ENCODE measurements at regions not wholly inside any gene's neighbourhood (a gene's known extent, or its start where the extent isn't known, plus 50 kb on each side); places are given as distances from the start of the nearest gene placed in this dataset.

DNA sequence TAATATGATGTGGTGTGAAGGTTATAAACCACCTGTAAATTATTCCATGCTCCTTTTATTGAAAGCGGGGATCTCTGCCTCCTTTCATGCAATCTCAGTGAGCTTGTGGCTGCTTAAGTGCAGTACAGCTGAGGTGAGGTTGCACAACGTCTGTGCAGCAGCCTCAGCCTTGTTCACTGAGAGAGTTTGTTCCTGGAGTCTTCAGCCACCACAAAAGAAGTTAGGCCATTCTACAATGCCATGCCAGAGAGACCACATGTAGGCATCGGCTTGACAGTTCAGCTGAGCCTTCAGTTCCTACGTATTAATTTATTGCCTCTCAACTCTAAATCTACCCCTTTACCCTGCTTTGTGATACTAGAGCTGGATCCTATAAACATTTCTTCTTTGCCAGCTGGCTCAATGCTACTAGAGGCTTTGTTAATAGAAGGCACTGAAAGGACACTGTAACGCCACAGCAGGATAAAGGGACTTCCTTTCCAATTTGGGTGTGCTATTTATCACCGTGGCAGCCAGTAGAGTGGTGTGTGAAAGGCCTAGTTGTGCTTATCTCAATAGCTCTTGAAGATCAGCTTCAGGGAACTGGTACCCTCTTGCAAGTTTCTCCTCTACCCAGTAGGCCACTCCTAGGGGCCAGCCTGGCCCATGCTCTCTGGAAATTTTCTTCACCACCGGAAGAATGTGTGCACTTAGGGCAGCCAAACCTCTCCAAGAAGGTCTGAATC, 337.7 kb downstream of the IPO8 start:
- intact Hi-C loops (cut with micrococcal nuclease) (no loop called here), in situ Hi-C loops (cut with MboI; ENCODE audit: low sequenced_read_pairs) (no loop called here), dilution Hi-C loops (cut with HindIII; ENCODE audit: low sequenced_read_pairs, unreplicated experiment) (no loop called here)
- H2BK5ac ChIP-seq (ENCODE audit: low read depth, low read length, poor library complexity, severe bottlenecking), result no peak overlapping the region
- H3K14ac ChIP-seq (replicated peaks; ENCODE audit: low read depth, low read length), result no peak overlapping the region
- no peaks in the 10 kb centered on the region for H3K4me1 ChIP-seq (ENCODE audit: control insufficient read depth, insufficient read depth, low read length)
- H3K27ac ChIP-seq (ENCODE audit: insufficient read depth, low read length), result no peak overlapping the region
- H3K9me3 ChIP-seq (ENCODE audit: control insufficient read depth, insufficient read depth, low read length), result no peaks in the 10 kb centered on the region
- H3K18ac ChIP-seq (ENCODE audit: low read depth, low read length), result no peak overlapping the region
- POLR2A ChIA-PET (ENCODE audit: unreplicated experiment), result no interaction called here
- H4K8ac ChIP-seq (ENCODE audit: low read depth in 2 of 2, low read length in 2 of 2), result no peak overlapping the region
- no peak overlapping the region for H3K4me3 ChIP-seq (ENCODE audit: insufficient read depth, low read depth, low read length)
- CTCF ChIA-PET, result no interaction called here
- H4K5ac ChIP-seq (ENCODE audit: low read depth, low read length), result no peak overlapping the region
- no peak overlapping the region for H4K91ac ChIP-seq (ENCODE audit: insufficient read depth, low read depth, low read length)
- no peaks in the 10 kb centered on the region for H4K20me1 ChIP-seq (ENCODE audit: insufficient read depth, low read length)
- no peak overlapping the region for H3K56ac ChIP-seq (ENCODE audit: extremely low read depth, insufficient read depth, low read length)
- H2BK20ac ChIP-seq (ENCODE audit: low read depth, low read length), result no peak overlapping the region
- no peak overlapping the region for H3K4ac ChIP-seq (ENCODE audit: low read depth, low read length)
- 20% methylated on average over 1 of the region's 7 CpGs; no CpG with 5 or more reads in 1 of the 2 experiments for WGBS, 2 experiments (ENCODE audit: extremely low coverage in 2 of 2, insufficient read length in 1 of 2)
- ATAC-seq (ENCODE audit: low read depth), result no peak
- no peak overlapping the region for H2AK5ac ChIP-seq (ENCODE audit: low read depth, low read length)
- no peaks in the 10 kb centered on the region for H3K27me3 ChIP-seq (ENCODE audit: control insufficient read depth, insufficient read depth, low read length)
- H3K9me1 ChIP-seq (ENCODE audit: insufficient read depth, low read length), result no peaks in the 10 kb centered on the region
- TF ChIP-seq CEBPB (IDR thresholded peaks at IDR 0.05; ENCODE audit: low read depth, low read length) (no peak), RFX5 (IDR thresholded peaks at IDR 0.05; ENCODE audit: low read depth, low read length) (no peak), NFE2L2 (IDR thresholded peaks at IDR 0.05; ENCODE audit: low read depth, low read length) (no peak), MAFK (IDR thresholded peaks at IDR 0.05; ENCODE audit: low read depth, low read length) (no peak), MXI1 (IDR thresholded peaks at IDR 0.05; ENCODE audit: borderline replicate concordance, low read depth, low read length) (no peak), FOS (IDR thresholded peaks at IDR 0.05; ENCODE audit: low read depth, low read length) (no peak), POLR2A (IDR thresholded peaks at IDR 0.05; ENCODE audit: low read depth, low read length) (no peak), BHLHE40 (IDR thresholded peaks at IDR 0.05; ENCODE audit: low read depth, low read length) (no peak), RCOR1 (IDR thresholded peaks at IDR 0.05; ENCODE audit: insufficient replicate concordance, low read length) (no peak), MAZ (IDR thresholded peaks at IDR 0.05; ENCODE audit: borderline replicate concordance, low read depth, low read length) (no peak), CHD1 (IDR thresholded peaks at IDR 0.05; ENCODE audit: low read depth, low read length) (no peak), RAD21 (IDR thresholded peaks at IDR 0.05; ENCODE audit: low read length) (no peak)
- TF ChIP-seq, protein P1, sequence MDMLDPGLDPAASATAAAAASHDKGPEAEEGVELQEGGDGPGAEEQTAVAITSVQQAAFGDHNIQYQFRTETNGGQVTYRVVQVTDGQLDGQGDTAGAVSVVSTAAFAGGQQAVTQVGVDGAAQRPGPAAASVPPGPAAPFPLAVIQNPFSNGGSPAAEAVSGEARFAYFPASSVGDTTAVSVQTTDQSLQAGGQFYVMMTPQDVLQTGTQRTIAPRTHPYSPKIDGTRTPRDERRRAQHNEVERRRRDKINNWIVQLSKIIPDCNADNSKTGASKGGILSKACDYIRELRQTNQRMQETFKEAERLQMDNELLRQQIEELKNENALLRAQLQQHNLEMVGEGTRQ (IDR thresholded peaks at IDR 0.05; ENCODE audit: low read depth, low read length), result no peak
- TF ChIP-seq, protein P2, sequence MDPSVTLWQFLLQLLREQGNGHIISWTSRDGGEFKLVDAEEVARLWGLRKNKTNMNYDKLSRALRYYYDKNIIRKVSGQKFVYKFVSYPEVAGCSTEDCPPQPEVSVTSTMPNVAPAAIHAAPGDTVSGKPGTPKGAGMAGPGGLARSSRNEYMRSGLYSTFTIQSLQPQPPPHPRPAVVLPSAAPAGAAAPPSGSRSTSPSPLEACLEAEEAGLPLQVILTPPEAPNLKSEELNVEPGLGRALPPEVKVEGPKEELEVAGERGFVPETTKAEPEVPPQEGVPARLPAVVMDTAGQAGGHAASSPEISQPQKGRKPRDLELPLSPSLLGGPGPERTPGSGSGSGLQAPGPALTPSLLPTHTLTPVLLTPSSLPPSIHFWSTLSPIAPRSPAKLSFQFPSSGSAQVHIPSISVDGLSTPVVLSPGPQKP (IDR thresholded peaks at IDR 0.05; ENCODE audit: borderline replicate concordance, low read depth, low read length), result no peak
- TF ChIP-seq, protein P3, sequence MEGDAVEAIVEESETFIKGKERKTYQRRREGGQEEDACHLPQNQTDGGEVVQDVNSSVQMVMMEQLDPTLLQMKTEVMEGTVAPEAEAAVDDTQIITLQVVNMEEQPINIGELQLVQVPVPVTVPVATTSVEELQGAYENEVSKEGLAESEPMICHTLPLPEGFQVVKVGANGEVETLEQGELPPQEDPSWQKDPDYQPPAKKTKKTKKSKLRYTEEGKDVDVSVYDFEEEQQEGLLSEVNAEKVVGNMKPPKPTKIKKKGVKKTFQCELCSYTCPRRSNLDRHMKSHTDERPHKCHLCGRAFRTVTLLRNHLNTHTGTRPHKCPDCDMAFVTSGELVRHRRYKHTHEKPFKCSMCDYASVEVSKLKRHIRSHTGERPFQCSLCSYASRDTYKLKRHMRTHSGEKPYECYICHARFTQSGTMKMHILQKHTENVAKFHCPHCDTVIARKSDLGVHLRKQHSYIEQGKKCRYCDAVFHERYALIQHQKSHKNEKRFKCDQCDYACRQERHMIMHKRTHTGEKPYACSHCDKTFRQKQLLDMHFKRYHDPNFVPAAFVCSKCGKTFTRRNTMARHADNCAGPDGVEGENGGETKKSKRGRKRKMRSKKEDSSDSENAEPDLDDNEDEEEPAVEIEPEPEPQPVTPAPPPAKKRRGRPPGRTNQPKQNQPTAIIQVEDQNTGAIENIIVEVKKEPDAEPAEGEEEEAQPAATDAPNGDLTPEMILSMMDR (conservative IDR thresholded peaks at IDR 0.05; ENCODE audit: low read depth, low read length), result no peak
- no TSS peak for BruUV-seq (replicated peaks)
- H3K9ac ChIP-seq (ENCODE audit: low read depth, low read length), result no peak overlapping the region
- no peak overlapping the region for H3K4me2 ChIP-seq (ENCODE audit: low read depth, low read length)
- no peak overlapping the region for H2BK120ac ChIP-seq (ENCODE audit: low read depth, low read length)
- no peak overlapping the region for H2AK9ac ChIP-seq (replicated peaks; ENCODE audit: low read depth, low read length, poor library complexity)
- no peak for DNase-seq
- no peak overlapping the region for H2BK15ac ChIP-seq (ENCODE audit: low read depth, low read length)
- no peaks in the 10 kb centered on the region for H3K36me3 ChIP-seq (ENCODE audit: control insufficient read depth, insufficient read depth, low read length)
- peak overlapping the region; percentile 19 for H2AFZ ChIP-seq (replicated peaks; ENCODE audit: low read length, poor library complexity)
- no peaks in the 10 kb centered on the region for H3K79me1 ChIP-seq (ENCODE audit: low read depth in 1 of 2, low read length in 2 of 2)
- H3K23ac ChIP-seq (ENCODE audit: low read depth, low read length), result no peak overlapping the region
